ENCODE measurements at regions not wholly inside any gene's neighbourhood (a gene's known extent, or its start where the extent isn't known, plus 50 kb on each side); places are given as distances from the start of the nearest gene placed in this dataset.

GRCh38 chr14:87503711-87504110 lies 489.3 kb downstream of the GALC start:
- TF ChIP-seq, protein P1, sequence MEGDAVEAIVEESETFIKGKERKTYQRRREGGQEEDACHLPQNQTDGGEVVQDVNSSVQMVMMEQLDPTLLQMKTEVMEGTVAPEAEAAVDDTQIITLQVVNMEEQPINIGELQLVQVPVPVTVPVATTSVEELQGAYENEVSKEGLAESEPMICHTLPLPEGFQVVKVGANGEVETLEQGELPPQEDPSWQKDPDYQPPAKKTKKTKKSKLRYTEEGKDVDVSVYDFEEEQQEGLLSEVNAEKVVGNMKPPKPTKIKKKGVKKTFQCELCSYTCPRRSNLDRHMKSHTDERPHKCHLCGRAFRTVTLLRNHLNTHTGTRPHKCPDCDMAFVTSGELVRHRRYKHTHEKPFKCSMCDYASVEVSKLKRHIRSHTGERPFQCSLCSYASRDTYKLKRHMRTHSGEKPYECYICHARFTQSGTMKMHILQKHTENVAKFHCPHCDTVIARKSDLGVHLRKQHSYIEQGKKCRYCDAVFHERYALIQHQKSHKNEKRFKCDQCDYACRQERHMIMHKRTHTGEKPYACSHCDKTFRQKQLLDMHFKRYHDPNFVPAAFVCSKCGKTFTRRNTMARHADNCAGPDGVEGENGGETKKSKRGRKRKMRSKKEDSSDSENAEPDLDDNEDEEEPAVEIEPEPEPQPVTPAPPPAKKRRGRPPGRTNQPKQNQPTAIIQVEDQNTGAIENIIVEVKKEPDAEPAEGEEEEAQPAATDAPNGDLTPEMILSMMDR (IDR thresholded peaks at IDR 0.05; ENCODE audit: low read depth, low read length, missing control alignments), result no peak
- no peak overlapping the region for H3K4me3 ChIP-seq (ENCODE audit: low read depth, low read length)
- no peak for DNase-seq (ENCODE audit: low read depth)

DNA sequence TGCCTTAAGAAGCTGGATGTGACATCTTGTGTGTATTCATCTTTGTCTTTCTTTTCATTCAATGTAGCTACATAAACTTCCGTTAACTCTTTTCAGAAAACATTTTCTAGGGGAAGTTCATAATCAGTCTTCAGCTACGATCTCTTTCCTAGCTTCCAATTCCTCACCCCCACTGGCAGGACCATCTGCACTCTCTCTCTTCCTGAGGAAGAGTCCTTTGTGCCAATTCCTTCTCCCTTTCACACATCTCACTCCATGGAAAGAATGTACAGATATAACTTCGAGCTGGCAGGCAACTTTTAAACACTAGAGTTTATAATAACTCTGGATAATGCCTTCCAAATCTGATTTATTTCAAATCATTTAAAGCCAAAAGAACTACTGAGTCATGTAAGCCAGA lies 495.7 kb downstream of the GALC start:
- TF ChIP-seq, protein P1 (IDR thresholded peaks at IDR 0.05; ENCODE audit: low read depth, low read length, missing control alignments), result no peak
- no peak for DNase-seq (ENCODE audit: low read depth)
- no peak overlapping the region for H3K4me3 ChIP-seq (ENCODE audit: low read depth, low read length)

DNA sequence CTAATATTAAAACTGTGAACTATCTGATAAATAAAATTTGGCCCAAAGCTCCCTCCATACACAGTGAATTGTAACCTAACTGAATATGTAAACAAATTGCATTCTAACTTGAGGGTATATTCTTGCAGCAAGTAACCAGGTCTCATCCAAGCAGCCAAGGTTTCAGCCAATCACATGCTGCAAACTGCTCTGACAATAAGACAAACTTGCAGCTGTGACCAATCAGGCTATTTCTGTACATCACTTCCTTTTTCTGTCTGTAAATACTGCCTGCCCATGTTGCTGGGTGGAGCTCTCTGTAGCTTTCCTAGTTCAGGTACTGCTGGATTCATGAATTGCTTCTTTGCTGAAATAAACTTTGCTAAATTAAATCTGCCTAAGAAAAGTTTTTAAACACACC lies 499.0 kb downstream of the GALC start:
- TF ChIP-seq, protein P1 (IDR thresholded peaks at IDR 0.05; ENCODE audit: low read depth, low read length, missing control alignments), result no peak

GRCh38 chr14:87492561-87492960 lies 500.4 kb downstream of the GALC start:
- no peak for DNase-seq (ENCODE audit: low read depth)
- TF ChIP-seq, protein P1 (IDR thresholded peaks at IDR 0.05; ENCODE audit: low read depth, low read length, missing control alignments), result no peak
- H3K4me3 ChIP-seq (ENCODE audit: low read depth, low read length), result no peak overlapping the region

More for the DNA sequence above, 499.0 kb downstream of the GALC start:
- H3K4me3 ChIP-seq (ENCODE audit: low read depth, low read length), result no peak overlapping the region
- DNase-seq (ENCODE audit: low read depth), result no peak

DNA sequence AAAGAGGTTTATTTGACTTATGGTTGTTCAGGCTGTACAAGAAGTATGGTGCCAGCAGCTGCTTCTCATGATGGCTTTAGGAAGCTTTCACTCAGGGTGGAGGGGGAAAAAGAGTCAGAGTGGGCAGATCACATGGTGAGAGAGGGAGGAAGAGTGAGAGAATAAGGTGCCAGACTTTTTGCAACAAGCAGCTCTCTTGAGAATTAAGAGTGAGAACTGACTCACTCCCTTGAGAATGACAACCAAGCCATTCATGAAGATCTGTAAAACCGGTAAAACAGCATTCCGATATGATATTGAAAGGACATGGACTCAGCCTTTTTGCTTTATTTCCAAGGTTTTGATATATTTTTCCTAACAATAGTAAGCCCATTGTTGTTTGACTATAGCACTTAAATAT lies 501.2 kb downstream of the GALC start:
- H3K4me3 ChIP-seq (ENCODE audit: low read depth, low read length), result no peak overlapping the region
- TF ChIP-seq, protein P1 (IDR thresholded peaks at IDR 0.05; ENCODE audit: low read depth, low read length, missing control alignments), result no peak
- DNase-seq (ENCODE audit: low read depth), result no peak

DNA sequence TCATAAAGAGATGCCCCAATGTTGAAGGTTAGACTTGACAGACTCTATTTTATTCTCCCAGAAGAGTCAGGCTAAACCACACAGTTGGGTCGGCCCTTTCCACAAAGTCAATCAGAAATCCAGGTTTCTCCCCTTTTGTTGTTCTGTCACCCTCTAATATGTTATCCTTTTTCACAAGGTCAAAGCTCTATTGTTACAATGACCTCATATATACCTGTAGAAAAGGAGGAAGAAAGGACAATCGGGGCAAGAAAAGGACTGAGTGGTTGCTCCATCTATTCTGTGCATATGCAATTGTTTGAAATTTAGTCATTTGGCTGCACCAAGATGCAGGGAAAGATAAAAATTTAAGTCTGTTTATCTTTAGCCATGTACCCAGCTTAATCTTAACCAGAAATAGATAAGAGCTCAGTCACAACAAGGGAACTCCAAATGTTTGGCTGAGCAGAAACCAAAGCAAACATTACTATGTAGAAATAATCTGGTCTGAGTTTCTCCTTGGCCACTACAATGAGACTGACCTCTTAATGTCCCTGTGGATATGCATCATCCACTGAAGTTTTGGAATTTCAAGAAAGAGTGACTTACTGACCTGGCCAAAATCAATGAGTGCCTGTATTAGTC lies 503.7 kb downstream of the GALC start:
- TF ChIP-seq, protein P1 (IDR thresholded peaks at IDR 0.05; ENCODE audit: low read depth, low read length, missing control alignments), result no peak
- no peak overlapping the region for H3K4me3 ChIP-seq (ENCODE audit: low read depth, low read length)
- DNase-seq (ENCODE audit: low read depth), result no peak
